B cell (primary cell): ENCODE measurements at regions not wholly inside any gene's neighbourhood (a gene's known extent, or its start where the extent isn't known, plus 50 kb on each side); places are given as distances from the start of the nearest gene placed in this dataset.

Experiments
- ATAC-seq: fragments of 200-7000 bp; cut with Tn5 transposase; one replicate; pipeline ENCODE4 v1.10.0; 2021; ENCODE audit warnings: low read depth, mild to moderate bottlenecking, moderate number of reproducible peaks, moderate library complexity
- CTCF ChIA-PET: fragments of 350-600 bp; sonication (Branson Sonifier 250); formaldehyde crosslinking; loops from one replicate; lab custom pipeline; 2021; ENCODE audit warnings: antibody characterized with exemption, inconsistent platforms; lab: Charles Lee
- POLR2A ChIA-PET: fragments of 350-600 bp; sonication (Branson Sonifier 250); formaldehyde crosslinking; loops from one replicate; lab custom pipeline; 2021; ENCODE audit warnings: antibody characterized with exemption; lab: Charles Lee
- DNase-seq: peaks from one replicate; pipeline ENCODE4 v3.0.0; 2013
- H2AFZ ChIP-seq: 2 replicates; pipeline ENCODE4 v1.6.1; 2012; ENCODE audit warnings: mild to moderate bottlenecking, low read depth, low read length; ENCODE audit not compliant: insufficient read depth, poor library complexity, severe bottlenecking
- H3K27ac ChIP-seq, 2 donors: 1 replicate in 1 of 2; 2 replicates in 1 of 2; pipeline ENCODE4 v1.5.1; 2012 to 2013; ENCODE audit warnings: low read length in 2 of 2, mild to moderate bottlenecking in 2 of 2, moderate library complexity in 1 of 2
- H3K27me3 ChIP-seq, 4 experiments: fragments of 200-600 bp in 1 of 4; sonication (generic) in 1 of 4; replicated peaks in 1 of 4; 1 replicate in 2 of 4; 2 replicates in 2 of 4; pipeline versions ENCODE4 v1.6.1 to v1.7.0; 2013 to 2016; ENCODE audit warnings: low read length in 3 of 4, mild to moderate bottlenecking in 2 of 4, mixed read lengths in 1 of 4, moderate library complexity in 1 of 4; ENCODE audit not compliant: insufficient read depth in 4 of 4, control insufficient read depth in 3 of 4; ENCODE audit errors: control extremely low read depth in 1 of 4
- H3K36me3 ChIP-seq, 2 experiments: replicated peaks in 1 of 2; 1 replicate in 1 of 2; 2 replicates in 1 of 2; pipeline versions ENCODE4 v1.6.1 to v1.7.1; 2013; ENCODE audit warnings: low read length in 1 of 2; ENCODE audit not compliant: insufficient read depth in 2 of 2, control insufficient read depth in 1 of 2; ENCODE audit errors: control extremely low read depth in 1 of 2, extremely low read depth in 1 of 2
- H3K4me1 ChIP-seq, 2 donors: fragments of 200-600 bp in 1 of 2; sonication (generic) in 1 of 2; 1 replicate in 1 of 2; 2 replicates in 1 of 2; pipeline versions ENCODE4 v1.5.1 to v1.6.1; 2013 to 2017; ENCODE audit warnings: low read length in 2 of 2; ENCODE audit not compliant: control insufficient read depth in 2 of 2, insufficient read depth in 2 of 2
- H3K4me2 ChIP-seq: replicated peaks from 2 replicates; pipeline ENCODE3; 2012; ENCODE audit warnings: mild to moderate bottlenecking, low read depth, low read length; ENCODE audit not compliant: poor library complexity, severe bottlenecking
- H3K4me3 ChIP-seq, 5 experiments: fragments of 200-600 bp in 1 of 5; sonication (generic) in 1 of 5; 1 replicate in 3 of 5; 2 replicates in 2 of 5; pipeline versions ENCODE4 v1.5.1 to v1.7.0; 2011 to 2016; ENCODE audit warnings: low read length in 4 of 5, mild to moderate bottlenecking in 4 of 5, low read depth in 2 of 5, control low read depth in 1 of 5, moderate library complexity in 1 of 5; ENCODE audit not compliant: insufficient read depth in 1 of 5; ENCODE audit errors: control extremely low read depth in 1 of 5, extremely low read depth in 1 of 5
- H3K79me2 ChIP-seq: fragments of 200-600 bp; sonication (generic); one replicate; pipeline ENCODE4 v1.6.0; 2016; ENCODE audit warnings: low read length; ENCODE audit not compliant: control insufficient read depth, insufficient read depth
- H3K9ac ChIP-seq: fragments of 200-600 bp; sonication (generic); 2 replicates; pipeline ENCODE4 v1.6.1; 2017; ENCODE audit warnings: mild to moderate bottlenecking, low read length, moderate library complexity
- H3K9me3 ChIP-seq, 3 donors: one replicate each; pipeline versions ENCODE4 v1.6.1 to v1.7.1; 2013; ENCODE audit warnings: low read length in 2 of 3; ENCODE audit not compliant: control insufficient read depth in 2 of 3, insufficient read depth in 1 of 3; ENCODE audit errors: control extremely low read depth in 1 of 3
- H4K20me1 ChIP-seq: 2 replicates; pipeline ENCODE4 v1.6.0; 2012; ENCODE audit warnings: mild to moderate bottlenecking, low read length; ENCODE audit not compliant: insufficient read depth, control insufficient read depth, poor library complexity, severe bottlenecking
- H3K27ac Mint-ChIP-seq: one replicate; pipeline ENCODE4 v1.8.0; 2021; ENCODE audit warnings: mixed read lengths
- H3K27me3 Mint-ChIP-seq: one replicate; pipeline ENCODE4 v1.8.0; 2021; ENCODE audit warnings: mixed read lengths
- H3K4me1 Mint-ChIP-seq: one replicate; pipeline ENCODE4 v1.8.0; 2021; ENCODE audit warnings: mixed read lengths
- H3K4me3 Mint-ChIP-seq: one replicate; pipeline ENCODE4 v1.8.0; 2021; ENCODE audit warnings: mixed read lengths
- H3K9me3 Mint-ChIP-seq: one replicate; pipeline ENCODE4 v1.8.0; 2022; ENCODE audit warnings: mixed read lengths; ENCODE audit not compliant: insufficient read depth
- CTCF ChIP-seq: fragments of 200-600 bp; IDR thresholded peaks from one replicate; pipeline ENCODE4 v1.8.0; 2022; ENCODE audit warnings: antibody characterized with exemption, mild to moderate bottlenecking
- EZH2 ChIP-seq: IDR thresholded peaks from 2 replicates; pipeline ENCODE4 v1.6.1; 2012; ENCODE audit warnings: borderline replicate concordance, low read depth, mild to moderate bottlenecking, moderate library complexity, low read length; ENCODE audit not compliant: insufficient read depth, poor library complexity, severe bottlenecking
- WGBS: methylation state at CpG from one replicate; pipeline ENCODE4 v1.1.5; 2013; ENCODE audit warnings: missing lambda C conversion rate; ENCODE audit not compliant: insufficient coverage; 5-methylcytosine and 5-hydroxymethylcytosine counted together
- intact Hi-C: fragments of 100-400 bp; cut with micrococcal nuclease; formaldehyde crosslinking; loops from one replicate; pipeline ENCODE4 v1.10.0; 2022

GRCh38 chr5:33300209-33300742, 140.5 kb upstream of the TARS1 start:
- Histone ChIP-seq H3K9ac (peak overlapping the region; percentile 10), H3K4me3 (no peak overlapping the region), H4K20me1 (no peaks in the 10 kb centered on the region), H3K27ac (no peak overlapping the region), H3K27me3 (no peaks in the 10 kb centered on the region), H2AFZ (no peak overlapping the region), H3K36me3 (no peaks in the 10 kb centered on the region), H3K9me3 (no peaks in the 10 kb centered on the region), H3K79me2 (no peaks in the 10 kb centered on the region), H3K4me1 (peaks cover 16 to 17% of the 10 kb centered on the region in 2 donors), H3K4me2 (peak overlapping the region; percentile 39)
- ChIA-PET CTCF (interaction anchor here (0.7 to 1.2 kb wide), 3 partner anchors 10 to 89 kb away, joined by 3 read pairs; no protein-coding TSS in a partner anchor), POLR2A (no interaction called here)
- H3K4me3 Mint-ChIP-seq: peak overlapping the region; percentile 50
- H3K4me1 Mint-ChIP-seq: peaks cover 16% of the 10 kb centered on the region
- WGBS: 0% methylated on average over 2 of the region's 3 CpGs
- no peaks in the 10 kb centered on the region for H3K9me3 Mint-ChIP-seq
- TF ChIP-seq CTCF: no peak
- TF ChIP-seq EZH2: no peak
- intact Hi-C loops: no loop called here
- H3K27me3 Mint-ChIP-seq: no peaks in the 10 kb centered on the region
- DNase-seq (peak; percentile 25), ATAC-seq (peak; percentile 21)
- peak overlapping the region; percentile 32 for H3K27ac Mint-ChIP-seq

GRCh38 chr5:33303579-33304095, 137.1 kb upstream of the TARS1 start:
- Histone ChIP-seq H3K4me2 (no peak overlapping the region), H3K4me3 (no peak overlapping the region), H4K20me1 (no peaks in the 10 kb centered on the region), H3K4me1 (peaks cover 16 to 17% of the 10 kb centered on the region in 2 donors), H3K36me3 (no peaks in the 10 kb centered on the region), H3K79me2 (no peaks in the 10 kb centered on the region), H3K9me3 (no peaks in the 10 kb centered on the region), H3K27me3 (no peaks in the 10 kb centered on the region), H3K27ac (no peak overlapping the region), H2AFZ (no peak overlapping the region), H3K9ac (no peak overlapping the region)
- ChIA-PET POLR2A (no interaction called here), CTCF (no interaction called here)
- TF ChIP-seq CTCF: no peak
- no peak for TF ChIP-seq EZH2
- ATAC-seq (no peak), DNase-seq (no peak)
- H3K9me3 Mint-ChIP-seq: no peaks in the 10 kb centered on the region
- H3K27me3 Mint-ChIP-seq: no peaks in the 10 kb centered on the region
- H3K4me1 Mint-ChIP-seq: peaks cover 16% of the 10 kb centered on the region
- no peak overlapping the region for H3K27ac Mint-ChIP-seq
- intact Hi-C loops: no loop called here
- no CpG with 5 or more reads among the region's 1 CpG for WGBS
- H3K4me3 Mint-ChIP-seq: no peak overlapping the region
